Ovary (tissue), 3 donors: ENCODE measurements at regions not wholly inside any gene's neighbourhood (a gene's known extent, or its start where the extent isn't known, plus 50 kb on each side); places are given as distances from the start of the nearest gene placed in this dataset.

Source experiments
- CTCF ChIP-seq, 3 donors: fragments of 450-650 bp in 2 of 3; fragments of 200-600 bp in 1 of 3; IDR thresholded peaks; one replicate each; pipeline versions ENCODE4 v1.5.1 to v1.8.0; 2016 to 2022; ENCODE audit warnings: antibody characterized with exemption in 3 of 3, mild to moderate bottlenecking in 1 of 3
- POLR2A ChIP-seq: fragments of 450-650 bp; IDR thresholded peaks from one replicate; pipeline ENCODE4 v1.6.1; 2017; ENCODE audit warnings: antibody characterized with exemption, mild to moderate bottlenecking, moderate library complexity
- donor health status: DM: no; HTN: no; CAD: no.

- TF ChIP-seq CTCF (IDR thresholded peaks at IDR 0.05) (no peak), POLR2A (no peak)
These were observed 701.9 kb upstream of the ZP4 start for GRCh38 chr1:238592621-238593020.
